AG09309 (cell line): ENCODE measurements at regions not wholly inside any gene's neighbourhood (a gene's known extent, or its start where the extent isn't known, plus 50 kb on each side); places are given as distances from the start of the nearest gene placed in this dataset.
"Not testable (repeated sequence)": the region's sequence is repeated elsewhere in the genome, so short reads cannot be mapped to it uniquely, and the experiment has no call there.

Experiments used
- DNase-seq: peaks from one replicate; pipeline ENCODE4 v3.0.0-alpha.2; 2010; ENCODE audit warnings: low read depth
- H3K4me3 ChIP-seq: 2 replicates; pipeline ENCODE4 v1.5.1; 2011; ENCODE audit warnings: mild to moderate bottlenecking, low read depth, low read length, moderate library complexity; ENCODE audit not compliant: control insufficient read depth
- TF ChIP-seq, protein P1 (sequence below): IDR thresholded peaks from 2 replicates; pipeline ENCODE4 v1.5.1; 2011; ENCODE audit warnings: mild to moderate bottlenecking, low read depth, low read length, inconsistent platforms; ENCODE audit not compliant: insufficient read depth, control insufficient read depth; ENCODE audit errors: missing control alignments

GRCh38 chr12:102299731-102300130 is 102.1 kb upstream of the PMCH start:
- no peak for DNase-seq
- TF ChIP-seq, protein P1, sequence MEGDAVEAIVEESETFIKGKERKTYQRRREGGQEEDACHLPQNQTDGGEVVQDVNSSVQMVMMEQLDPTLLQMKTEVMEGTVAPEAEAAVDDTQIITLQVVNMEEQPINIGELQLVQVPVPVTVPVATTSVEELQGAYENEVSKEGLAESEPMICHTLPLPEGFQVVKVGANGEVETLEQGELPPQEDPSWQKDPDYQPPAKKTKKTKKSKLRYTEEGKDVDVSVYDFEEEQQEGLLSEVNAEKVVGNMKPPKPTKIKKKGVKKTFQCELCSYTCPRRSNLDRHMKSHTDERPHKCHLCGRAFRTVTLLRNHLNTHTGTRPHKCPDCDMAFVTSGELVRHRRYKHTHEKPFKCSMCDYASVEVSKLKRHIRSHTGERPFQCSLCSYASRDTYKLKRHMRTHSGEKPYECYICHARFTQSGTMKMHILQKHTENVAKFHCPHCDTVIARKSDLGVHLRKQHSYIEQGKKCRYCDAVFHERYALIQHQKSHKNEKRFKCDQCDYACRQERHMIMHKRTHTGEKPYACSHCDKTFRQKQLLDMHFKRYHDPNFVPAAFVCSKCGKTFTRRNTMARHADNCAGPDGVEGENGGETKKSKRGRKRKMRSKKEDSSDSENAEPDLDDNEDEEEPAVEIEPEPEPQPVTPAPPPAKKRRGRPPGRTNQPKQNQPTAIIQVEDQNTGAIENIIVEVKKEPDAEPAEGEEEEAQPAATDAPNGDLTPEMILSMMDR, result no peak

GRCh38 chr12:102298022-102298421 is 100.4 kb upstream of the PMCH start:
- peak; percentile 27 for DNase-seq
- TF ChIP-seq, protein P1, result no peak
- no peak overlapping the region for H3K4me3 ChIP-seq

More at GRCh38 chr12:102299731-102300130, 102.1 kb upstream of the PMCH start:
- H3K4me3 ChIP-seq, result no peak overlapping the region

DNA sequence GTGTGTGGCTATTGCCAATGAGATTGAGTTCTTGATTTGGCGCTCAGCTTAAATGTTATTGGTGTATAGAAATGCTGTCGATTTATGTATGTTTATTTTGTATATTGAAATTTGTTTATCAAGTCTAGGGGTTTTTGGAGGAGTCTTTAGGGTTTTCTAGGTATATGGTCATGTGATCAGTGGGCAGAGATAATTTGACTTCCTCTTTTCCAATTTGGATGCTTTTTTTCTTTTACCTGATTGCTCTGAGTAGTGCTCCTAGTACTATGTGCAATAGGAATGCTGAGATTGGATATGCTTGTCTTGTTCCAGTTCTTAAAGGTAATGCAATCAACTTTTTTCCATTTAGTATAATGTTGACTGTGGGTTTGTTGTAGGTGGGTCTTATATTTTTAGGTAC is 99.8 kb upstream of the PMCH start:
- no peak for DNase-seq

DNA sequence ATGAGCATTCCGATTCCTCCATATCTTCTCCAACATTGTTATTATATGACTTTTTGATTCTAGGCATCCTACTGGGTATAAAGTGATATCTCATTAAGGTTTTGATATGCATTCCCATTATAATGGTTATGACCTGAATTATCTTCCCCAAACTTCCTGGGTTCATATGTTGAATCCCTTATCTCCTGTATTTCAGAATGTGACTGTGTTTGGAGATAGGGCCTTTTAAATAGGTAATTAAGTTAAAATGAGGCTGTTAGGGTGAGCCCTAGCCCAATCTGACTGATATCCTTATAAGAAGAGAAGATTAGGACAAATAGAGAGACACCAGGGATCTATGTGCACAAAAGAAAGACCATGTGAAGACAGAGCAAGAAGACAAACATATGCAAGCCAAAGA is 96.9 kb upstream of the PMCH start:
- no peak for DNase-seq
- TF ChIP-seq, protein P1, result no peak
- no peak overlapping the region for H3K4me3 ChIP-seq

More for the DNA sequence above, 99.8 kb upstream of the PMCH start:
- TF ChIP-seq, protein P1, result no peak
- no peak overlapping the region for H3K4me3 ChIP-seq

DNA sequence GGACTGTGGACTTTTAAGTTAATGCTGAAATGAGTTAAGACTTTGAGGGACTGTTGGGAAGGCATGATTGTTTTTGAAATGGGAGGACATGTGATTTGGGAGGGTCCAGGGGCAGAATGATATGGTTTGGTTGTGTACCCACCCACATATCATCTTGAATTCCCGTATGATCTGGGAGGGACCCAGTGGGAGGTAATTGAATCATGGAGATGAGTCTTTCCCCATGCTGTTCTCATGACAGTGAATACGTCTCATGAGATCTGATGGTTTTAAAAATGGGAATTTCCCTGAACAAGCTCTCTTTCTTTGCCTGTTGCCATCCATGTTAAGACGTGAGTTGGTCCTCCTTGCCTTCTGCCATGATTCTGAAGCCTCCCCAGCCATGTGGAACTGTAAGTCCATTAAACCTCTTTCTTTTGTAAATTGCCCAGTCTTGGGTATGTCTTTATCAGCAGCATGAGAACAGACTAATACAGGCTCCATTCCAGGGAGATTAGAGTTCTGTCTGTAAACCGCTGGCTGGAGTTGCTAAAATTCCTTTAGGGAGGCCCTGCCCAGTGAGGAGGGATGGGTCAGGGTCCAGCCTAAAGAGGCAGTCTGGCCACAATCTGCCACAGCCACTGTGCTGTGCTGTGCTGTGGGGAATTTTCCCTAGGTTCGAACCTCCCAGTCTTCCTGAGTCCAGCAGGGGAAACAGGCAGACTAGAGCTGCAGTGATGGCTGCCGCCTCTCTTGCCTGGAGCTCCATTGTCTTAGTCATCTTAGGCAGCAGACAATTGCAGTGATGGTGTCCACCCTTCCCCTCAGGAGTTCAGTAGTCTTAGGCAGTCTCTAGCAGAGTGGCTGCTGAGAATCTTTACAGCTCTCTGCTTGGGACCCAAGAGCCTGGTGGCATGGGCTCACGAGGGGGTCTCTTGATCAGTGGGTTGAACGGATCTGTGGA is 94.1 kb upstream of the PMCH start:
- not testable (repeated sequence) for H3K4me3 ChIP-seq

DNA sequence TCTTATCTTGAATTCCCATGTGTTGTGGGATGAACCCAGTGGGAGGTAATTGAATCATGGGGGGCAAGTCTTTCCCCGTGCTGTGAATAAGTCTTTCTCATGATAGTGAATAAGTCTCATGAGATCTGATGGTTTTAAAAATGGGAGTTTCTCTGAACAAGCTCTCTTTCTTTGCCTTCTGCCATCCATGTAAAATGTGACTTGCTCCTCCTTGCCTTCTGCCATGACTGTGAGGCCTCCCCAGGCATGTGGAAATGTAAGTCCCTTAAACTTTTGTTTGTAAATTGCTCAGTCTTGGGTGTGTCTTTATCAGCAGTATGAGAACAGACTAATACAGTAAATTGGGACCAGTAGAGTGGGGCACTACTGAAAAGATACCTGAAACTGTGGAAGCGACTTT is 92.1 kb upstream of the PMCH start:
- DNase-seq, H3K4me3 ChIP-seq: not testable (repeated sequence)

More for the DNA sequence above, 94.1 kb upstream of the PMCH start:
- not testable (repeated sequence) for DNase-seq

DNA sequence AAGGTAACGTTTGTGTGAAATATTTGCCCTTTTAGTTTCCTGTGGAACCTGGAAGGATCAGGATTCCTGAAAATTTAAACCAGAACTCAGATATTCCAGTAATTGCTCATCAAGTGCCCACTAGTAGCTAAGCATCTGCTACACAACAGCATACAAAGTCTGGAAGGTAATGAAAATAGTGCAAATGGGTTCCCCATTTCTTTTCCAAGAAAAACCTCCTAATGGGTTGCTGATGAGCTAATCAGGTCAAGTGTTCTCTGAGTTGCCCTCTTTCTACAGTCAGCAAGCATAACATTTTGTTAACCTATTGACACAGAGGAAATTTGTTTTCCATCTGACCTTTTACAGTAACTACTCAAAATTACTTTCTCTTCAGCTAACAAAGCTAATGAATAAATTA is 83.6 kb upstream of the PMCH start:
- no peak for DNase-seq
- H3K4me3 ChIP-seq, result no peak overlapping the region
- TF ChIP-seq, protein P1, result no peak

DNA sequence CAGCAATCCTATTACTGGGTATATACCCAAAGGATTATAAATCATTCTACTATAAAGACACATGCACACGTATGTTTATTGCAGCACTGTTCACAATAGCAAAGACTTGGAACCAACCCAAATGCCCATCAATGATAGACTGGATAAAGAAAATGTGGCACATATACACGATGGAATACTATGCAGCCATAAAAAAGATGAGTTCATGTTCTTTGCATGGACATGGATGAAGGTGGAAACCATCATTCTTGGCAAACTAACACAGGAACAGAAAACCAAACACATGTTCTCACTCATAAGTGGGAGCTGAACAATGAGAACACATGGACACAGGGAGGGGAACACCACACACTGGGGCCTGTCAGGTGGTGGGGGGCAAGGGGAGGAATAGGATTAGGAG is 58.1 kb upstream of the PMCH start:
- DNase-seq, result not testable (repeated sequence)

DNA sequence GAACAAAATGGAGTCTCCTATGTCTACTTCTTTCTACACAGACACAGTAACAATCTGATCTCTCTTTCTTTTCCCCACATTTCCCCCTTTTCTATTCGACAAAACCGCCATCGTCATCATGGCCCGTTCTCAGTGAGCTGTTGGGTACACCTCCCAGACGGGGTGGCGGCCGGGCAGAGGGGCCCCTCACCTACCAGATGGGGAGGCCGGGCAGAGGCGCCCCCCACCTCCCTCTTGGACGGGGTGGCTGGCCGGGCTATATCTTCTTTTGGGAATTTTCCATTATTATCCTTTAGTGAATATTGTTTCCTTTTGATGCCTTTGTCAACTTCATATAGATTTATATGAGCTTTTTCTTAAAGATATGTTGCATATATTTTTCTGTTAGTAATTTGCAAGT is 53.4 kb upstream of the PMCH start:
- H3K4me3 ChIP-seq, DNase-seq: not testable (repeated sequence)

More for the DNA sequence above, 58.1 kb upstream of the PMCH start:
- H3K4me3 ChIP-seq, result not testable (repeated sequence)
